ENCODE measurements at regions not wholly inside any gene's neighbourhood (a gene's known extent, or its start where the extent isn't known, plus 50 kb on each side); places are given as distances from the start of the nearest gene placed in this dataset.

- DNase-seq = no peak
Measured at GRCh38 chr13:31898378-31899071, 133.0 kb upstream of the FRY start.

DNA sequence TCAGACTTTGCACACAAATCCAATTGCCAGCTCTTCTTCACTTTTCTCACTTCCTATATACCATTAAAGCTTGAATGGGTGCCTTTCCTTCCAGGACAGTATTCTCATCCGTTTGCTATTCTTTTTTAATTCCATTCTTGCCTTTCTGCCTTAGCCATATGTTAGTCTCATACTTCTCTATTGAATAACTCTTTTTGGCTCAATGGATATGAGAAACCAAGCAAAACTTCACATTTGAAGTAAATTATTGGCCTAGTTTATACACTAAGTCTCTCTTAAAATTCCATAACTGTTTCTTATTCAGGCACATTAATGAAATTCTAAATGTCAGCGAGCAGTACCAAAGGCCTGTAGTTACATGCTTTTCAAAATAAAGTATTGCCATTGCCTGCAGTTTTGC, 129.6 kb upstream of the FRY start:
- no peak for DNase-seq

DNA sequence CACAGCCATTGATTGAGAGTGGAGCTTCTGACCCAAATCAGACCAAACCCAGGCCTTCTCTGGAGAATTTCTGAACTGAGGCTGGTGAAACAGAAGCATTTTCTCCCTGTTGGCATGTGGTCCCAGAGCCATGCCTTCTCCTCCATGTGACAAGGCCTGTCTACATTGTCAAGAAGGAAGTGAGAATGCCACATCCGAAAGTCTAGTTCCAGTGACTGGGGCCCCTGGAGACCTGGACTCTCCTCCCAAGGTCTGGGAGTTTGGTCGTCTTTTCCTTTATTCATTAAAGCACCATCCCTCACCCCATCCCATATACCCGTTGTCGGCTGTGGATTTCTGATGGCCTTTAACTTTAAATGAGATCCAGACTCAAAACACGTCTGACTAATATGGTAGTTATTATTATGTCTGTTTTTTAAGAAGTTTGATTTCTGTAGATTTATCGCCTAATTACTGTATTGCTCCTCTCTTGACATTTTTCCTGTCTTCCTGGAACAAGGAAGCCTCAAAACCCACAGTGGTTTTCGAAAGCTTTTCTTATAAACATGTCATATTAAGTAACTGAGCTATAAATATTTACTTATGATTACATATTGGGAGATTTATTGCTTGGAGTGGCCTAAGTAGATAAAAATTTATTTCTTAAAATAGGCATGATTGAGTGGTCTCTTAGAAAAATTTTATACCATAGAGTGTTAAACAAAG, 128.3 kb upstream of the FRY start:
- DNase-seq = no peak

- DNase-seq = no peak
Measured at GRCh38 chr13:31904941-31905824, 126.4 kb upstream of the FRY start.

DNA sequence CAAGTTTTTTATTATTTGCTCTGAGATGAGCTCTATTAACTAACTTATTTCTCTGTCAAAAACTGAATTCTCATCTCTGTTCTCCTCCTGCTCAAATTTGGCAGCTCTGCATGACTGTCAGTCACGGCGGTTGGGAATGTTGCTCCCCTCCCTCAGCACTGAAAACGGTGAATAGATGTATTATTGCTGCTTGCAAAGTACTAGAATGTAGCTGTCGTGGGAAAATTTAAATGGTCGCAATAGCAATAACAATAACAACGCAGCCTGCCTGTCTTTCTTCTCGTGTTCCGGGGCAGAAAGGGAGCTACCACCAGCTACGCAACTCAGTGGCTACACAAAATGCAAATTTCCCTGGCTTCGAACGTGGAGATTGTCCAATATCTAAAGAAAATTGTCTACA, 125.6 kb upstream of the FRY start:
- no peak for DNase-seq

GRCh38 chr13:31908696-31909411, 122.7 kb upstream of the FRY start:
- no peak for DNase-seq

DNA sequence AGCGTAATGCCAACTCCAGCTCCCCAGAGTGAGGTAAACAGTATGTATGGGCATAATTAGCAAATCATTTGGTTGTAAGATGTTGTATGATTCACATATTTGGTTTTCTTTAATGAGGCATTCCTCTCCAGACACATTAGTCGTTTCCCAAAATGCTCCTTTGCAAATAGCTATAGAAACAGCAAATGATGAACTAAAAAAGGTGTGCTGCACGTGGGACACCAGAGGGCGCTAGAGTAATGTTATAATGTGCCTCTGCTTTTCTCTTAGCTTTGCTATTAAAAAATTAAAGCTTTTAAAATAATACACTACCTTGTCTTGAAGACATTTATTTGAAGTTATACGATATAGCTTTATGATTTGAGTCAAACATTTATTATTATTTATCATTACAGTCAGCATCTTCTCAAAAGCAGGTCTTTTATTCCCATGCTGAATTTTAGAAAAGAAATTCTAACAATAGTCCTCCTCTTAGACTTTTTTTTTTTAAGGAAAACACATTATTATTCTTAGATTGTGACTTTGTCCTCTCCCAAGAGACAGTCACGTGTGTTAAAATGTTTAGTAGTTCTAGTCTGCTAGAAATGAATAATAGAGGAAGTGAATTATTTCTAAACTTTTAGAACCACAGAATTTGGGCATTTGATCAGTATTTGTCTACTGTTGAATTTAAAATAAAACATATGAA, 121.6 kb upstream of the FRY start:
- DNase-seq = peak; percentile 50

GRCh38 chr13:31910633-31911032, 120.9 kb upstream of the FRY start:
- DNase-seq = no peak

- DNase-seq = no peak
Measured at GRCh38 chr13:31912647-31913401, 118.8 kb upstream of the FRY start.

- DNase-seq = no peak
Measured at GRCh38 chr13:31913459-31913858, 118.1 kb upstream of the FRY start.

DNA sequence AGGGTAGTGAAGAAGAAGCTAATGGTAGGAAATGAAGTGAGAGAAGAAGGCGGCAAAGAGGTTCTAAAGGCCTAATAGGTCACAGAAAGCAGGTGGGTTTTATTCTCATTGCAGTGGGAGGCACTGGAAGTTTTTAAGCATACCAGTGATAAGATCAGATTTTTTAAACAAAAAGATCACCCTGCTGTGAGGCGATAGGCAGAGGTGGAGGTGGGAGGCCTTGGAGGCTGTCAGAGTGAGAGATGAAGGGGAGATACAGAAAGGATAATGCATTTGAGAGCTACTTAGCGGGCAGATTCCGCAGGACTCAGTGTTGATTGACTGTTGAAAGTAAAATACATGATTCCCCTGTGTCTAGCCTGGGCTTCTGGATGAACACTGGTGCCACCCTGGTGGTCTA, 116.7 kb upstream of the FRY start:
- no peak for DNase-seq

DNA sequence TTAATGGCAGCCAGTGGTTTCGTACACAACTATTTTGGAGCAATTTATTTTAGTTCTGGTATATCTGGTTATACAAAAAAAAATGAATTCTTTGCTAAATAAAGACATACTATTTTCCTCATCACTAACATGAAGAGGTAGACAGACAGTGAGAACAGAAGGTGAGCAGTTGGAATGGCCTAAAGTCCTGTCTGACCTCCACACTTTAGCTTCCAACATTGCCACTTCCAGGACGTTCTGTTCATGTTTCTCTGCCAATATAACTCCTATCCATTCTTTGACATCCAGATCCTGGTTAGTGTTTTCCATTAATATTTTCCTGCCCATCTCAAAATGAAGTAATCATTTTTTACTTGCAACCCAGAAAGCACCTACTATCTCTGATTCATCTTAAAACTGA, 112.9 kb upstream of the FRY start:
- DNase-seq = no peak

DNA sequence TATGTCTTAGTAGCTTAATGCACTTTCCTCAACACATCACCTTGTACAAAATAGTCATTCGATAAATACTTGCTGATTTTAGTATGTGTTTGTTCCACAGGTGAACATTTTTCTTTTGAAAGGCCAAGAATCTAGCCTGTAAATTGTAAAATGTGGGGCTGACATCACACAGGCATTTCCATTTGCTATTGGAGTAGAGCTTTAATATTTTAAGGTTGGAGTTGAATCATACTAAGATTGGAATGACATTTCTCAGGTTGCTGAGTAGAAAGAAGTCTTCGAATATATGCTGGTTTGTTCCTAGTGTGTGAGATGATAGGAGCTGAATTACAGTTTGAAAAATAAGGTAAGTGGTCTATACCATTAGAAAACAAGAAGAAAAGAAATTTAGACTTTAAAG, 112.3 kb upstream of the FRY start:
- DNase-seq = no peak

GRCh38 chr13:31919971-31920726, 111.4 kb upstream of the FRY start:
- DNase-seq = no peak

GRCh38 chr13:31920727-31921100, 110.9 kb upstream of the FRY start:
- DNase-seq = no peak

DNA sequence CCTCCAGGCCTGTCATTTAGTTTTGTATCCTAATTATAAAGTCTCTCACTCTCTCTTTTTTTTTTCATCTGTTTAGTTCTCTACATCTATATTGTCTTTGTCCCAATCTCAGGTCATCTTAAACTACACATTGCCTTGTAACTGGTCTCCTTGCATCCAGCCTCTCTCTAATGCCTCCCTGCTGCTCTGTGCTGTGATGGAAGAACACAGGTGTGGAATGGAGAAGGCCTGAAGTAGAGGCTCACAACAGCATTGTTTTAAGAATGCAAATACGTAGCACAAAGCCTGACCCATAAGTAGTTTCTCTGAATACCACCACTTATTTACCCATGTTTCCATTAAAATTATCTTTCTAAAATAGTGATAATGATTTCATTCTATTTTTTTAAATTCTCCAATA, 108.8 kb upstream of the FRY start:
- no peak for DNase-seq

GRCh38 chr13:31923134-31923763, 108.3 kb upstream of the FRY start:
- DNase-seq = no peak

GRCh38 chr13:31925079-31925478, 106.5 kb upstream of the FRY start:
- DNase-seq = no peak

DNA sequence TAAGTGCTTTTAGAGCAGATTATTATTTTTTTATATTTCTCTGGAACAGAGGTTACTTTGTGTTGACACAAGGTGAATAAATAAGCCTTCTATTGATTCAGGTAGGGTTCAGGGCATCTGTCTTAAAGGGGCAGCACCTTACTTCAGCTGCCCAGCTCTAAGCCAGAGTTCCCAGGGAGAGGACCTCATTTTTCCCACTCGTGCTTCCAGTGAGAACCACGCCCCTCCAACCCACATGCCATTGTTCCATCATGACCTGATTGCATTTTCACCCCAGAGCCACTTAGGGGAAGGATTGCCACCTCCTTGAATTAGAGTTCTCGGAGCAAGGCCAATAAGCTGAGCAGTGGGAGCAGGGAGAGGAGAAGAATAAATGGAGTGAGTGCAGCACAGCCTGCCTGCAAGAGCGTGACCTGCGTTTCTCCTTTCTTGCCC, 104.3 kb upstream of the FRY start:
- no peak for DNase-seq

DNA sequence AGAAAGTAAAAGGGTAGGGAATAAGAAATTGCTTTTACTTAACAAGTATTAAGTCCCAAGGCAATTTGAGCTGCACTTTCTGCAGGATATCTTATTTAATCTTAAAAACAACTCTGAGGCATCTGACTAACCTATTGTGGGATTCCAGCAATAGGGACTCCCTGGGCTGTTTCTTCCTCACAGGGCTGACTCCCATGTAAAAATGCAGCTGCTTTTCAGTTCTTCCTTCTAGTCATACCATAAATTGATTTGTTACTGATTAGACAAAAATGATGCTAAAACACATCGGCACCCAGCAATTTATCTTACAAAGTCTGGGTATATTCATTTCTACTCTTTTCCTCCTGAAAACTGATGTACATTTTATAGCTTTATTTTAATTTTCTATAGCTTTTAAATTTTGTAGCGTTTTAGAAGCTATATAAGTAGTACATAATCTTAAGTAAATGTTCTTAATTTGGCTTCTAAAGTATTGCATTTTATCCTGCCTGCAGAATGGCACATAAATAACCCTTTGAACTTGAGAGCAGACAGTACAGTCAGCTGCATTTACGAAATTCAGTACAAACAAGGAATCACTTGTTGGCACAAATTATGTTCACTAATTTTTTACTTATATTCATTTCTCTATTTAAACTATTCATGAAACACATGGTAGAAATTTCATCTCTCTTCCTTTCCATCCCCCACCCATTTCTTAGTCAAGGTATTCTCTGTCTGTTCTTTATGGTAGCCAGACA, 102.4 kb upstream of the FRY start:
- DNase-seq = no peak
